HCT116 (cell line): ENCODE measurements at regions not wholly inside any gene's neighbourhood (a gene's known extent, or its start where the extent isn't known, plus 50 kb on each side); places are given as distances from the start of the nearest gene placed in this dataset.

Source experiments
- ATAC-seq: fragments of 200-7000 bp; cut with Tn5 transposase; 2 replicates; pipeline ENCODE4 v1.9.1; 2020; ENCODE audit warnings: mild to moderate bottlenecking, moderate library complexity
- BruUV-seq: library from RNA; stranded (reverse); fragments of 400-500 nt; replicated peaks from 2 replicates; lab custom pipeline; 2021; lab: Mats Ljungman, UMichigan
- CTCF ChIA-PET: fragments of 300-600 bp; sonication (Branson Sonifier 250); formaldehyde crosslinking; loops from one replicate; lab custom pipeline; 2021; ENCODE audit warnings: antibody characterized with exemption; lab: Charles Lee
- POLR2A ChIA-PET: fragments of 300-600, 350-600 bp; sonication (Branson Sonifier 250); formaldehyde crosslinking; loops from one replicate; lab custom pipeline; 2021; ENCODE audit warnings: antibody characterized with exemption; lab: Charles Lee
- RAD21 ChIA-PET, 2 experiments: fragments of 300-600 bp; sonication (Branson Sonifier 250); formaldehyde crosslinking; loops; one replicate each; lab custom pipeline; 2023; ENCODE audit warnings: low total read pairs in 2 of 2; ENCODE audit not compliant: uncharacterized antibody in 2 of 2, unreplicated experiment in 2 of 2, low non-redundant PET in 1 of 2; lab: Charles Lee
- DNase-seq: peaks from one replicate; pipeline ENCODE4 v3.0.0-alpha.2; 2010; ENCODE audit warnings: low read depth, low spot score
- H2AFZ ChIP-seq: fragments of 200-600 bp; shearing (Covaris generic), sonication (generic); 2 replicates; pipeline ENCODE4 v1.6.1; 2017; ENCODE audit warnings: low read depth, mixed run types, mixed read lengths, antibody characterized with exemption, low read length; ENCODE audit not compliant: poor library complexity, severe bottlenecking
- H3K27ac ChIP-seq: 2 replicates; pipeline ENCODE4 v1.5.1; 2012; ENCODE audit warnings: low read depth, low read length
- H3K27me3 ChIP-seq: fragments of 200-600 bp; sonication (generic); 2 replicates; pipeline ENCODE4 v1.6.1; 2016; ENCODE audit warnings: mixed run types, low read length, mixed read lengths; ENCODE audit not compliant: insufficient read depth
- H3K36me3 ChIP-seq, 2 experiments: fragments of 200-500 bp in 1 of 2; fragments of 200-600 bp in 1 of 2; sonication (Bioruptor generic) in 1 of 2; sonication (generic) in 1 of 2; 2 replicates each; pipeline versions ENCODE4 v1.5.1 to v1.6.1; 2014 to 2016; ENCODE audit warnings: low read length in 2 of 2, inconsistent platforms in 1 of 2, mixed read lengths in 1 of 2, mixed run types in 1 of 2; ENCODE audit not compliant: insufficient read depth in 2 of 2, control insufficient read depth in 1 of 2
- H3K4me1 ChIP-seq, 2 experiments: fragments of 200-600 bp in 1 of 2; sonication (generic) in 1 of 2; 2 replicates each; pipeline versions ENCODE4 v1.5.1 to v1.6.1; 2012 to 2017; ENCODE audit warnings: low read length in 2 of 2, inconsistent platforms in 1 of 2, mild to moderate bottlenecking in 1 of 2, mixed read lengths in 1 of 2, mixed run types in 1 of 2, moderate library complexity in 1 of 2; ENCODE audit not compliant: insufficient read depth in 2 of 2, control insufficient read depth in 1 of 2
- H3K4me2 ChIP-seq: fragments of 200-600 bp; sonication (generic); 2 replicates; pipeline ENCODE4 v1.6.1; 2017; ENCODE audit warnings: mixed run types, low read length, mixed read lengths
- H3K4me3 ChIP-seq, 2 experiments: fragments of 200-600 bp in 1 of 2; sonication (generic) in 1 of 2; replicated peaks in 1 of 2; 2 replicates each; pipeline ENCODE4 v1.5.1; 2011 to 2016; ENCODE audit warnings: low read length in 2 of 2, control low read depth in 1 of 2, low read depth in 1 of 2, mild to moderate bottlenecking in 1 of 2, mixed read lengths in 1 of 2, mixed run types in 1 of 2
- H3K79me2 ChIP-seq: fragments of 200-600 bp; sonication (generic); 2 replicates; pipeline ENCODE4 v1.6.1; 2017; ENCODE audit warnings: mild to moderate bottlenecking, mixed run types, low read length, moderate library complexity, mixed read lengths; ENCODE audit not compliant: insufficient read depth
- H3K9ac ChIP-seq: fragments of 200-600 bp; sonication (generic); 2 replicates; pipeline ENCODE4 v1.6.1; 2016; ENCODE audit warnings: low read length, mixed read lengths
- H3K9me2 ChIP-seq: fragments of 200-600 bp; sonication (generic), shearing (Covaris generic); 2 replicates; pipeline ENCODE4 v1.6.1; 2017; ENCODE audit warnings: mixed run types, mild to moderate bottlenecking, moderate library complexity; ENCODE audit not compliant: insufficient read depth
- H3K9me3 ChIP-seq, 2 experiments: fragments of 200-500 bp in 1 of 2; fragments of 200-600 bp in 1 of 2; sonication (Bioruptor generic) in 1 of 2; sonication (generic) in 1 of 2; 2 replicates each; pipeline ENCODE4 v1.6.1; 2014 to 2017; ENCODE audit warnings: low read length in 2 of 2, mixed read lengths in 2 of 2, inconsistent platforms in 1 of 2, low read depth in 1 of 2, mild to moderate bottlenecking in 1 of 2, mixed run types in 1 of 2, moderate library complexity in 1 of 2; ENCODE audit not compliant: control insufficient read depth in 1 of 2, insufficient read depth in 1 of 2
- H4K20me1 ChIP-seq: fragments of 200-600 bp; sonication (generic), shearing (Covaris generic); 2 replicates; pipeline ENCODE4 v1.6.1; 2017; ENCODE audit warnings: mixed run types, mild to moderate bottlenecking, moderate library complexity; ENCODE audit not compliant: insufficient read depth
- CBX3 ChIP-seq: IDR thresholded peaks from 2 replicates; pipeline ENCODE4 v1.6.1; 2012; ENCODE audit warnings: low read depth
- CEBPB ChIP-seq: IDR thresholded peaks from 2 replicates; pipeline ENCODE4 v1.6.1; 2012; ENCODE audit warnings: low read depth
- CTCF ChIP-seq, 3 experiments: fragments of 200-600 bp in 1 of 3; sonication (generic) in 1 of 3; IDR thresholded peaks in 2 of 3; conservative IDR thresholded peaks in 1 of 3; 2 replicates each; pipeline ENCODE4 v1.5.1; 2012 to 2017; ENCODE audit warnings: low read depth in 2 of 3, low read length in 2 of 3, antibody characterized with exemption in 1 of 3, borderline replicate concordance in 1 of 3, control low read depth in 1 of 3, mild to moderate bottlenecking in 1 of 3, mixed read lengths in 1 of 3, mixed run types in 1 of 3, moderate library complexity in 1 of 3; ENCODE audit not compliant: insufficient read depth in 1 of 3
- EZH2 ChIP-seq: fragments of 200-600 bp; sonication (generic); IDR thresholded peaks from 2 replicates; pipeline ENCODE4 v1.6.1; 2017; ENCODE audit warnings: antibody characterized with exemption, mixed run types
- FOSL1 ChIP-seq: IDR thresholded peaks from 2 replicates; pipeline ENCODE4 v1.6.1; 2012; ENCODE audit warnings: low read depth
- JUND ChIP-seq: IDR thresholded peaks from 2 replicates; pipeline ENCODE4 v1.6.1; 2012
- RAD21 ChIP-seq: IDR thresholded peaks from 2 replicates; pipeline ENCODE4 v1.6.1; 2012; ENCODE audit warnings: low read depth, mild to moderate bottlenecking
- REST ChIP-seq: IDR thresholded peaks from 2 replicates; pipeline ENCODE4 v1.6.1; 2012; ENCODE audit warnings: low read depth
- SRF ChIP-seq: IDR thresholded peaks from 2 replicates; pipeline ENCODE4 v1.6.1; 2012; ENCODE audit warnings: low read depth
- intact Hi-C: fragments of 100-400 bp; cut with micrococcal nuclease; formaldehyde crosslinking; loops from 2 replicates; pipeline ENCODE4 v1.10.0; 2022
- TF ChIP-seq, protein P1 (sequence below): IDR thresholded peaks from 2 replicates; pipeline ENCODE4 v1.6.1; 2012

DNA sequence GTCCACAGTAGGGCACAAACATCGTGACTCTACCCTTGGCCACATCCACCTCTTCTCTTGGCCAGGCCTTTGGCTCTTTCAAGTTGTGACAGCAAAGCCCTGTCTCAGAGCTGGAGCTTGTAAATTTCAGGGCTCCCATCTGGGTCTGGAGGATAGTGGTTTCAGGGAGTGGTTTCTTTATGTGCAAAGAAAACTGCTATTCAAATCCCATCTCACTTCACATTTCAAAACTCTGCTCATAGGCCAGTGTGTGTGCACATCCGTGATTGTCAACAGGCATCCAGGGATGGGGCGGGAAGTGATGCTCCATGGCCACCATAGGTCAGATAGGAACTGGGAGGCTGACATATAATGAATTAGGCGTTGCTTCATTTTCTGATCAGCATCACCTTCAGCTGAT, 107.8 kb upstream of the IL12B start:
- Histone ChIP-seq H3K4me1 (no peaks in the 10 kb centered on the region; a peak in 2 of 4 replicates), H3K9me3 (no peaks in the 10 kb centered on the region), H3K27me3 (no peaks in the 10 kb centered on the region), H2AFZ (no peak overlapping the region), H3K9me2 (no peaks in the 10 kb centered on the region), H3K4me2 (no peak overlapping the region), H3K79me2 (no peaks in the 10 kb centered on the region)
- BruUV-seq, result no TSS peak
- CTCF ChIA-PET, result no interaction called here
- intact Hi-C loops, result no loop called here
- ATAC-seq, result no peak
- no peak for TF ChIP-seq CTCF (IDR thresholded peaks at IDR 0.05 in 2 of 3, conservative IDR thresholded peaks at IDR 0.05 in 1 of 3; ENCODE audit: borderline replicate concordance in 1 of 3, insufficient read depth in 1 of 3, low read depth in 2 of 3, low read length in 2 of 3)
- TF ChIP-seq RAD21, result no peak
- TF ChIP-seq, all 23 proteins: peak for 0
- no peak overlapping the region for H3K27ac ChIP-seq
- no peak for DNase-seq
- no peak overlapping the region for H3K9ac ChIP-seq
- no peaks in the 10 kb centered on the region for H3K36me3 ChIP-seq
- H3K4me3 ChIP-seq, result no peak overlapping the region
- ChIA-PET RAD21 (no interaction called here), POLR2A (no interaction called here)
- H4K20me1 ChIP-seq, result no peaks in the 10 kb centered on the region

GRCh38 chr5:159439002-159439401, 108.7 kb upstream of the IL12B start:
- CTCF ChIA-PET, result no interaction called here
- intact Hi-C loops, result no loop called here
- H3K4me1 ChIP-seq, result no peaks in the 10 kb centered on the region; a peak in 2 of 4 replicates

More at GRCh38 chr5:159439002-159439401, 108.7 kb upstream of the IL12B start:
- Histone ChIP-seq H3K9me2 (no peaks in the 10 kb centered on the region), H3K9me3 (no peaks in the 10 kb centered on the region), H3K4me3 (no peak overlapping the region), H3K36me3 (no peaks in the 10 kb centered on the region), H3K4me2 (no peak overlapping the region), H4K20me1 (no peaks in the 10 kb centered on the region), H2AFZ (no peak overlapping the region), H3K27me3 (no peaks in the 10 kb centered on the region), H3K9ac (no peak overlapping the region), H3K27ac (no peak overlapping the region), H3K79me2 (no peaks in the 10 kb centered on the region)
- ATAC-seq (no peak), DNase-seq (no peak)
- ChIA-PET RAD21 (no interaction called here), POLR2A (no interaction called here)
- BruUV-seq, result no TSS peak
- TF ChIP-seq, protein P1, sequence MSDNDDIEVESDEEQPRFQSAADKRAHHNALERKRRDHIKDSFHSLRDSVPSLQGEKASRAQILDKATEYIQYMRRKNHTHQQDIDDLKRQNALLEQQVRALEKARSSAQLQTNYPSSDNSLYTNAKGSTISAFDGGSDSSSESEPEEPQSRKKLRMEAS, result no peak
- TF ChIP-seq CEBPB (no peak), SRF (no peak), CBX3 (no peak), EZH2 (no peak), FOSL1 (no peak), REST (no peak), JUND (no peak)
